Ishikawa (cell line): ENCODE measurements at regions not wholly inside any gene's neighbourhood (a gene's known extent, or its start where the extent isn't known, plus 50 kb on each side); places are given as distances from the start of the nearest gene placed in this dataset.
A peak's percentile ranks its signal among the peaks of the same experiment; 100 is the strongest.

ENCODE experiments used
- CEBPB ChIP-seq: IDR thresholded peaks from 2 replicates; pipeline ENCODE4 v1.6.1; 2012
- CREB1 ChIP-seq: IDR thresholded peaks from 2 replicates; pipeline ENCODE4 v1.6.1; 2012; ENCODE audit warnings: low read depth
- EGR1 ChIP-seq: IDR thresholded peaks from 2 replicates; pipeline ENCODE4 v1.6.1; 2012
- EP300 ChIP-seq: IDR thresholded peaks from 2 replicates; pipeline ENCODE4 v1.6.1; 2012; ENCODE audit warnings: borderline replicate concordance
- FOXM1 ChIP-seq: IDR thresholded peaks from 2 replicates; pipeline ENCODE4 v1.6.1; 2012; ENCODE audit warnings: low read depth, borderline replicate concordance
- NFIC ChIP-seq: IDR thresholded peaks from 2 replicates; pipeline ENCODE4 v1.6.1; 2012
- RAD21 ChIP-seq: IDR thresholded peaks from 2 replicates; pipeline ENCODE4 v1.6.1; 2012; ENCODE audit warnings: low read depth
- TAF1 ChIP-seq: IDR thresholded peaks from 2 replicates; pipeline ENCODE4 v1.6.1; 2012; ENCODE audit warnings: low read depth, mild to moderate bottlenecking
- TCF12 ChIP-seq: IDR thresholded peaks from 2 replicates; pipeline ENCODE4 v1.6.1; 2012; ENCODE audit warnings: low read depth
- TEAD4 ChIP-seq: IDR thresholded peaks from 2 replicates; pipeline ENCODE4 v1.6.1; 2012
- YY1 ChIP-seq: IDR thresholded peaks from 2 replicates; pipeline ENCODE4 v1.6.1; 2012; ENCODE audit warnings: low read depth
- ZBTB7A ChIP-seq: IDR thresholded peaks from 2 replicates; pipeline ENCODE4 v1.6.1; 2012; ENCODE audit warnings: low read depth
- TF ChIP-seq, protein P1 (sequence below): IDR thresholded peaks from 2 replicates; pipeline ENCODE4 v1.6.1; 2012; ENCODE audit warnings: low read depth, mild to moderate bottlenecking
- TF ChIP-seq, protein P2 (sequence below): IDR thresholded peaks from 2 replicates; pipeline ENCODE4 v1.6.1; 2012
- TF ChIP-seq, protein P3 (sequence below): IDR thresholded peaks from 2 replicates; pipeline ENCODE4 v1.6.1; 2012

DNA sequence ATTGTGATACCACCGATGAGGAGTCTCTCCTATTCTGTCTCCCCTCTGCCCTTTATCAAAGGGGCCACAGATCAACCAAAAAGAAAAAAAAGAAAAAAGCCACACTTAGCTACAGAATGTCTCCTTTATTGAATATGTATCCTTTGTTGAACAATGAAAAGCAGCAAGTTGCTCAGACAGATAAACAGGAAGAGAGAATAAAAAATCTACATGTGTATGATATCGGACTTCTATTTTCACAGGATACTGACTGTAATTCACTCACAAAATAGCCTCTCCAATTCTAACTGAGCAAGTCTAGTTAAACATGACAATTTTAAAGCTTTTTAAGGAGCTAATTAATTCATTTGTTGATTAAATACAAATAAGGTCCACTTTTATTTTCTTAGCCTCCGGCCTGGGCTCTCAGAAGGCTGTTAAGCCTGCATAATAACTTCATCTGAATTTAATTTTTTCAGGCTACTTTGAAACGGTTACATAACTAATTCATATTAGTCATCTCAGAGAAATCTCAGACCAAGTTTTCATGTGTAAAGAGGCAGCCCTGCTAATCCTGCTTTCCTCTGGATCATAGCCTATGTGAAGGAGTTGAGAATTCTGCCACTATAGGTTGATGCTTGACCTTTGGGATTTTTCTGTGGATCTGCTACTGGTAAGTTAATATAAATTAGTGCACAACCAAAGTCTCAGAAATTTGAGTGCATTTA lies 304.1 kb upstream of the NR5A2 start:
- TF ChIP-seq TCF12 (no peak), CEBPB (no peak), FOXM1 (no peak)

DNA sequence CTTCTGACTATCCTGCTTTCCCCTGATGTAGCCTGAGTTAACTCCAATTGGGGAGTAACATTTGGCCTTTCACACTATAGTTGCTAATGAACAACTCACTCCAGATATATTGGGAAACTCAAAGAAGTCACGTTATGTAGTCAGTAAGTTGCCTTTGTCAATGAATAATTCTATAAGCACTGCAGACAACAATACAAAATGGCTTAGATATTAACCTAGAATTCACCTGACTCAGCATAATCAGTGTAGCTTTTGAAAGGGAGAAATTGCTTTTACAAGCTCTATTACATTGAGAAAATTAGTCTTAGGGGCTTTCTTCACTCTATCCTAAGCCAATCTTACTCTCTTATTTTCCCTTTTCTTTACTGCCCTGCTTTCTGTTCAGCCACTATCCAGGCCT lies 303.5 kb upstream of the NR5A2 start:
- TF ChIP-seq, protein P1, sequence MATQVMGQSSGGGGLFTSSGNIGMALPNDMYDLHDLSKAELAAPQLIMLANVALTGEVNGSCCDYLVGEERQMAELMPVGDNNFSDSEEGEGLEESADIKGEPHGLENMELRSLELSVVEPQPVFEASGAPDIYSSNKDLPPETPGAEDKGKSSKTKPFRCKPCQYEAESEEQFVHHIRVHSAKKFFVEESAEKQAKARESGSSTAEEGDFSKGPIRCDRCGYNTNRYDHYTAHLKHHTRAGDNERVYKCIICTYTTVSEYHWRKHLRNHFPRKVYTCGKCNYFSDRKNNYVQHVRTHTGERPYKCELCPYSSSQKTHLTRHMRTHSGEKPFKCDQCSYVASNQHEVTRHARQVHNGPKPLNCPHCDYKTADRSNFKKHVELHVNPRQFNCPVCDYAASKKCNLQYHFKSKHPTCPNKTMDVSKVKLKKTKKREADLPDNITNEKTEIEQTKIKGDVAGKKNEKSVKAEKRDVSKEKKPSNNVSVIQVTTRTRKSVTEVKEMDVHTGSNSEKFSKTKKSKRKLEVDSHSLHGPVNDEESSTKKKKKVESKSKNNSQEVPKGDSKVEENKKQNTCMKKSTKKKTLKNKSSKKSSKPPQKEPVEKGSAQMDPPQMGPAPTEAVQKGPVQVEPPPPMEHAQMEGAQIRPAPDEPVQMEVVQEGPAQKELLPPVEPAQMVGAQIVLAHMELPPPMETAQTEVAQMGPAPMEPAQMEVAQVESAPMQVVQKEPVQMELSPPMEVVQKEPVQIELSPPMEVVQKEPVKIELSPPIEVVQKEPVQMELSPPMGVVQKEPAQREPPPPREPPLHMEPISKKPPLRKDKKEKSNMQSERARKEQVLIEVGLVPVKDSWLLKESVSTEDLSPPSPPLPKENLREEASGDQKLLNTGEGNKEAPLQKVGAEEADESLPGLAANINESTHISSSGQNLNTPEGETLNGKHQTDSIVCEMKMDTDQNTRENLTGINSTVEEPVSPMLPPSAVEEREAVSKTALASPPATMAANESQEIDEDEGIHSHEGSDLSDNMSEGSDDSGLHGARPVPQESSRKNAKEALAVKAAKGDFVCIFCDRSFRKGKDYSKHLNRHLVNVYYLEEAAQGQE: no peak
- TF ChIP-seq CREB1: no peak
- TF ChIP-seq YY1: no peak
- TF ChIP-seq RAD21: no peak
- TF ChIP-seq EP300: no peak
- no peak for TF ChIP-seq TCF12
- TF ChIP-seq, protein P2, sequence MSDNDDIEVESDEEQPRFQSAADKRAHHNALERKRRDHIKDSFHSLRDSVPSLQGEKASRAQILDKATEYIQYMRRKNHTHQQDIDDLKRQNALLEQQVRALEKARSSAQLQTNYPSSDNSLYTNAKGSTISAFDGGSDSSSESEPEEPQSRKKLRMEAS: no peak
- TF ChIP-seq ZBTB7A: no peak
- no peak for TF ChIP-seq CEBPB
- TF ChIP-seq, protein P3, sequence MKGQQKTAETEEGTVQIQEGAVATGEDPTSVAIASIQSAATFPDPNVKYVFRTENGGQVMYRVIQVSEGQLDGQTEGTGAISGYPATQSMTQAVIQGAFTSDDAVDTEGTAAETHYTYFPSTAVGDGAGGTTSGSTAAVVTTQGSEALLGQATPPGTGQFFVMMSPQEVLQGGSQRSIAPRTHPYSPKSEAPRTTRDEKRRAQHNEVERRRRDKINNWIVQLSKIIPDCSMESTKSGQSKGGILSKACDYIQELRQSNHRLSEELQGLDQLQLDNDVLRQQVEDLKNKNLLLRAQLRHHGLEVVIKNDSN: no peak
- TF ChIP-seq EGR1: no peak
- no peak for TF ChIP-seq TAF1

DNA sequence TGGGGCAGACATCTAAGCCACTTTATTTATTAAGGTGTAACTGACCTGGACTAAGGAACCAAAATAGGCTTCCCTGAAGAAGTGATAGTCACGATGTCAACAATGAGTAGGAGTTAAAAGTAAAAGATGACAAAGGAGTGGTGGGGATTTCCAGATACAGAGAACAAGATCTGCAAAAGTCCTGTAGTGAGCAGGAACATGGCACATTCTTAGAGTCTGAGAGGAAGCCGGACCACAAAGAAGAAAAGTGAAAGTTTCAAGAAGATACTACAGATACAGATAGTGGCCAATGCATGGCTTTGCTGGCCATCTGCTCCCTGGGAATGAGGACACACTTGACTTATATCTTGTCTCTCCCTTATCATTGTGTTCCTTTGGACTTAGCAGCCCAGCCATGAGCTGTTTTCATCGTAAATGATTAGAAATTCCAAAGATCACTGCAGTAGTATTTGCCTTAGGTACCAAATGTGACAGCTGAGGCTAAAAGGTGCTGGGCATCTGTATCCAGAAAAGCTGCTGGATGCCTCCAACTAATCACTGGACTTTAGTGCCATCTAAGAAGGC lies 302.4 kb upstream of the NR5A2 start:
- TF ChIP-seq, protein P2: no peak
- TF ChIP-seq EP300 (no peak), TCF12 (no peak)

DNA sequence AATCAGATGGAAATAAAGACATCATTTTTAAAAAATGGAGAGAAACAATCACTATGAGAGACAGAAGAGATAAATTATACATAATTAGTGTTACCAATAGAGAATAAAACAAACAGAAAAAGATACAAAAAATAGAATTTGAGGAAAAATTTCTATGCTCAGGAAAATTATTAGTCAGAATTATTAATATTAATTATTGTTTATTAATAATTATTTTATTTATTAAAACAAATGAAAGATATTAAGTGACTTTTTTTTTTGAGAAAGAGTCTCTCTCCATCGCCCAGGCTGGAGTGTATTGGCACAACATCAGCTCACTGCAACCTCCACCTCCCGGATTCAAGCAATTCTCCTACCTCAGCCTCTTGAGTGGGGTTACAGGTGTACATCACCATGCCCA lies 299.8 kb upstream of the NR5A2 start:
- no peak for TF ChIP-seq TAF1
- TF ChIP-seq CEBPB: no peak
- no peak for TF ChIP-seq CREB1
- no peak for TF ChIP-seq TCF12
- no peak for TF ChIP-seq RAD21
- no peak for TF ChIP-seq ZBTB7A
- TF ChIP-seq FOXM1: no peak
- no peak for TF ChIP-seq EGR1
- no peak for TF ChIP-seq EP300

DNA sequence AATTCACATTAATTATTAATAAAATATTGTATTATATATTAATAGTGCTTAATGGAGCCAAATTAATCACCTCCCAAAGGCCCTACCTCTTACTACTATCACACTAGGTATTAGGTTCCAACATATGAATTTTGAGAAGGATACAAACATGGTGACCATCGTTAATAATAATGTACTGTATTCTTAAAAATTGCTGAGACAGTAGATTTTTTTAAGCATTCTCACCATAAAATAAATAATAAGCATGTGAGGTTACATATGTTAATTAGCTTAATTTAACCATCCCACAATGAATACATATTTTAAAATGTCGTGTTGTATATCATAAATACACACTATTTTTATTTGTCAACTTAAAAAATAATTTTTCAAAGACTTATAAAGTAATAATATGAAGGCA lies 299.2 kb upstream of the NR5A2 start:
- TF ChIP-seq, protein P2: no peak
- TF ChIP-seq RAD21 (no peak), CREB1 (no peak), YY1 (no peak), FOXM1 (no peak), TEAD4 (no peak), ZBTB7A (no peak), TAF1 (no peak), NFIC (no peak), EGR1 (no peak)
- TF ChIP-seq, protein P1: no peak
- TF ChIP-seq, protein P3: no peak

DNA sequence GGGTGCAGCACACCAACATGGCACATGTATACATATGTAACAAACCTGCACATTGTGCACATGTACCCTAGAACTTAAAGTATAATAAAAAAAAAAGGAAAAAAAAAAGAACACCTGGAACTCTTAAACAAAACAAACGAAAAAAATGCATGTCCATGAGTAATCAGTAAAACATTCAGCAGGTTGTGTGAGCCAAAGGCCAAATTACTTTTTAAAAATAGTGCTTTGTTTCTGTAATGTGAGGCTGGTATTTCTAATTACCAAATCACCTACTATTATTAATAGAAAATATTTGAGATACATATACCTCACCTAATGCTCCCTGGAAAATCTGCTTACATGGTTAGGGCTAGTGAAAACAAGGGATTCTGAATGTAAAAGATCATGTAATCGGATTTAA lies 294.4 kb upstream of the NR5A2 start:
- TF ChIP-seq TEAD4 (peak; percentile 58; the same call in 1 of the 2 replicates), RAD21 (no peak), NFIC (peak; percentile 65; the same call in 1 of the 2 replicates), EGR1 (no peak)
